ENCODE measurements at regions not wholly inside any gene's neighbourhood (a gene's known extent, or its start where the extent isn't known, plus 50 kb on each side); places are given as distances from the start of the nearest gene placed in this dataset.

DNA sequence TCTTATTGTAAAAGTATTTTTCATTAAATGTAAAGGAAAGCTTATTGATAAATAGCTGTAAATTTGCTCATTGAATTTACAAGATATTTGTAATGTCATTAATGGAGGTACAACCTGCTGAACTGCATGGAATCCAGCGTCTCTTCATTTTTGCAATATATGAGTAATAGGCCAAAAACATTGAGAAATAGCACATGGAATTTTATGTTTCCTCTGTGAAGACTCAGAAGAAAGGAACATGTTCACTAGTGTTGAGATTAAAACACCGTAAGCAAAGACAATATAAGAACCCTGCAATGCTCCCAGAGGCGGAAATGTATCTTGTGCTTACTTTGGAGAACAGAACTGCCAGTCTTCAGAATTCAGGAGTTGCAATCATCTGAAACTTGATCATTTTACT is 167.6 kb downstream of the ALDH1A2 start:
- TF ChIP-seq CTCF (IDR thresholded peaks at IDR 0.05; ENCODE audit: borderline replicate concordance, extremely low read depth, low read length, poor library complexity, severe bottlenecking) (no peak), EZH2 (IDR thresholded peaks at IDR 0.05; ENCODE audit: borderline replicate concordance, low read depth, low read length, severe bottlenecking) (no peak)
